ENCODE measurements at regions not wholly inside any gene's neighbourhood (a gene's known extent, or its start where the extent isn't known, plus 50 kb on each side); places are given as distances from the start of the nearest gene placed in this dataset.

- Histone ChIP-seq H3K9me3 (ENCODE audit: control insufficient read depth, low read depth, low read length) (no peaks in the 10 kb centered on the region), H2AFZ (ENCODE audit: control insufficient read depth, low read length) (peak overlapping the region; percentile 41), H3K27me3 (ENCODE audit: control insufficient read depth, extremely low read depth, insufficient read depth, low read length) (no peaks in the 10 kb centered on the region), H4K20me1 (ENCODE audit: control insufficient read depth, extremely low read depth, insufficient read depth, low read length) (no peaks in the 10 kb centered on the region), H3K79me2 (ENCODE audit: control insufficient read depth, insufficient read depth, low read length) (no peaks in the 10 kb centered on the region), H3K9me1 (ENCODE audit: control insufficient read depth, extremely low read depth, insufficient read depth, low read length) (no peaks in the 10 kb centered on the region), H3K9ac (ENCODE audit: control insufficient read depth, extremely low read depth, insufficient read depth, low read length) (no peak overlapping the region), H3K4me1 (ENCODE audit: control insufficient read depth, extremely low read depth, insufficient read depth, low read length) (peaks cover 3% of the 10 kb centered on the region), H3K4me3 (ENCODE audit: control insufficient read depth in 2 of 3, extremely low read depth in 1 of 3, insufficient read depth in 2 of 3, low read depth in 1 of 3, low read length in 3 of 3) (no peak overlapping the region), H3K27ac (ENCODE audit: control insufficient read depth, insufficient read depth, low read length) (no peak overlapping the region), H3K36me3 (ENCODE audit: control insufficient read depth in 2 of 2, extremely low read depth in 1 of 2, insufficient read depth in 2 of 2, low read length in 2 of 2) (no peaks in the 10 kb centered on the region), H3K4me2 (ENCODE audit: control insufficient read depth, extremely low read depth, insufficient read depth, low read depth, low read length) (no peak overlapping the region)
- dilution Hi-C loops (cut with MboI; ENCODE audit: extremely low pct_ligation_motif_present, low sequenced_read_pairs), result no loop called here
- TF ChIP-seq EZH2 (IDR thresholded peaks at IDR 0.05; ENCODE audit: low read length) (no peak), CTCF (optimal IDR thresholded peaks at IDR 0.05 in 1 of 3, IDR thresholded peaks at IDR 0.05 in 1 of 3, conservative IDR thresholded peaks at IDR 0.05 in 1 of 3; ENCODE audit: extremely low read depth in 1 of 3, insufficient read depth in 2 of 3, low read length in 3 of 3) (no peak)
- no peak for DNase-seq (ENCODE audit: low read depth, low spot score)
- FAIRE-seq, result peak; percentile 17
These were observed 192.7 kb upstream of the TANK start for GRCh38 chr2:160967523-160967922.

DNA sequence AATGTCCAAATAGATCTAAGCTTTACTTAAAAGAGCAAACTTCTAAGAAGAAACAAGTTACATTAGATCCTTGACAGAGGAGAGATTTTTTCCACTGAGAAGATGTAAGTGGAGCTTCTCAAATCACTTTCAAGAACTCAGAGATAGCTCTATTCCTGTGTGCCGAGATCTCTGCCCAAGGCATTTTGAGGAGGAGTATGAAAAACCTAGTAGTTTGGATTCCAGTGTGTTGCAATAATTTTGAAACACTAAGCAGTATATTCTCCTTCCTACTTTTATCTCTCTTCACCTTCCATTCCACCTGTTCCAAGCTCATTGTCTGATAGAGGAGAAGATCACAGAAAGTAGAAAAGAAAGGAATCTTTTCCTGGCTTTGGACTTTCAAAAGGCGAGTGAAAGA is 192.0 kb upstream of the TANK start:
- Histone ChIP-seq H3K4me1 (ENCODE audit: control insufficient read depth, extremely low read depth, insufficient read depth, low read length) (peaks cover 3% of the 10 kb centered on the region), H3K27ac (ENCODE audit: control insufficient read depth, insufficient read depth, low read length) (no peak overlapping the region), H3K4me2 (ENCODE audit: control insufficient read depth, extremely low read depth, insufficient read depth, low read depth, low read length) (no peak overlapping the region), H3K4me3 (ENCODE audit: control insufficient read depth in 2 of 3, extremely low read depth in 1 of 3, insufficient read depth in 2 of 3, low read depth in 1 of 3, low read length in 3 of 3) (no peak overlapping the region), H3K36me3 (ENCODE audit: control insufficient read depth in 2 of 2, extremely low read depth in 1 of 2, insufficient read depth in 2 of 2, low read length in 2 of 2) (no peaks in the 10 kb centered on the region), H3K27me3 (ENCODE audit: control insufficient read depth, extremely low read depth, insufficient read depth, low read length) (no peaks in the 10 kb centered on the region), H3K9me3 (ENCODE audit: control insufficient read depth, low read depth, low read length) (no peaks in the 10 kb centered on the region), H3K9ac (ENCODE audit: control insufficient read depth, extremely low read depth, insufficient read depth, low read length) (no peak overlapping the region), H4K20me1 (ENCODE audit: control insufficient read depth, extremely low read depth, insufficient read depth, low read length) (no peaks in the 10 kb centered on the region), H3K9me1 (ENCODE audit: control insufficient read depth, extremely low read depth, insufficient read depth, low read length) (no peaks in the 10 kb centered on the region), H3K79me2 (ENCODE audit: control insufficient read depth, insufficient read depth, low read length) (no peaks in the 10 kb centered on the region), H2AFZ (ENCODE audit: control insufficient read depth, low read length) (no peak overlapping the region)
- dilution Hi-C loops (cut with MboI; ENCODE audit: extremely low pct_ligation_motif_present, low sequenced_read_pairs), result no loop called here
- DNase-seq (ENCODE audit: low read depth, low spot score), result no peak
- TF ChIP-seq EZH2 (IDR thresholded peaks at IDR 0.05; ENCODE audit: low read length) (no peak), CTCF (optimal IDR thresholded peaks at IDR 0.05 in 1 of 3, IDR thresholded peaks at IDR 0.05 in 1 of 3, conservative IDR thresholded peaks at IDR 0.05 in 1 of 3; ENCODE audit: extremely low read depth in 1 of 3, insufficient read depth in 2 of 3, low read length in 3 of 3) (no peak)
- FAIRE-seq, result no peak

Data from keratinocyte (primary cell).